NT2/D1 (cell line): ENCODE measurements at regions not wholly inside any gene's neighbourhood (a gene's known extent, or its start where the extent isn't known, plus 50 kb on each side); places are given as distances from the start of the nearest gene placed in this dataset.

Experiments
- DNase-seq: peaks from one replicate; pipeline ENCODE4 v3.0.0-alpha.2; 2011; ENCODE audit warnings: low read depth, low spot score
- H3K27me3 ChIP-seq: 2 replicates; pipeline ENCODE4 v1.6.0; 2011; ENCODE audit warnings: mild to moderate bottlenecking; ENCODE audit not compliant: insufficient read length, insufficient read depth
- H3K36me3 ChIP-seq: 2 replicates; pipeline ENCODE4 v1.6.1; 2011; ENCODE audit warnings: mild to moderate bottlenecking, low read length, mixed read lengths; ENCODE audit not compliant: insufficient read depth, insufficient read length
- H3K4me1 ChIP-seq: 2 replicates; pipeline ENCODE4 v1.5.1; 2011; ENCODE audit not compliant: insufficient read depth, insufficient read length
- H3K4me3 ChIP-seq: 2 replicates; pipeline ENCODE4 v1.5.1; 2011; ENCODE audit warnings: low read depth; ENCODE audit not compliant: insufficient read length
- H3K9ac ChIP-seq: 2 replicates; pipeline ENCODE4 v1.6.0; 2011; ENCODE audit warnings: low read depth; ENCODE audit not compliant: insufficient read length
- H3K9me3 ChIP-seq: 2 replicates; pipeline ENCODE4 v1.5.1; 2011; ENCODE audit warnings: mild to moderate bottlenecking, low read length; ENCODE audit not compliant: insufficient read depth
- SUZ12 ChIP-seq: IDR thresholded peaks from 2 replicates; pipeline ENCODE4 v1.6.1; 2011; ENCODE audit not compliant: insufficient read length, insufficient read depth; ENCODE audit errors: extremely low read depth
- YY1 ChIP-seq: IDR thresholded peaks from 2 replicates; pipeline ENCODE4 v1.6.1; 2011; ENCODE audit not compliant: insufficient read length, insufficient read depth
- ZNF274 ChIP-seq: IDR thresholded peaks from 2 replicates; pipeline ENCODE4 v1.6.1; 2011; ENCODE audit warnings: mild to moderate bottlenecking, low read depth, low read length

DNA sequence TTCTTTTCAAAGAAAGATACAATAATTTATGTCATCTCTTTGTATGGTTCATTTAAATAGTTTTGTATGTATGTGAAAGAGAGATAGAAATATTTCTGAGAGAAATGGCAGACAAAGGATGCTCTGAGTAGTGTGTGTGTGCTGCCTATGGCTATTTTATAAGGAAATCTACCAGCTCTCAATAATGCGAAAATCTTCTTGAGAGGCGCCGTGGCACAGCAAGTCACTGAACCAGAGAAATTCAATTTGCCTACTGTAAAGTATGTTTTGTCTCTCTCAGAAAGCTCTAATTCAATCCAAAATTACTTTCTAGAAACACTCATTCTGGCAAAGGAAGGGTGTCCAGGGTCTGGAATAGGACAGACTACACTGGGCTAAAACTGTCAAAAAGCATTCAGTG, 1981.1 kb downstream of the EFNA5 start:
- no peak for TF ChIP-seq ZNF274
- no peak for TF ChIP-seq YY1
- TF ChIP-seq SUZ12, result no peak
- no peaks in the 10 kb centered on the region for H3K9me3 ChIP-seq
- H3K9ac ChIP-seq, result no peak overlapping the region
- no peak for DNase-seq
- no peaks in the 10 kb centered on the region for H3K27me3 ChIP-seq
- H3K4me1 ChIP-seq, result no peaks in the 10 kb centered on the region
- no peak overlapping the region for H3K4me3 ChIP-seq
- H3K36me3 ChIP-seq, result no peaks in the 10 kb centered on the region

GRCh38 chr5:105688227-105688792, 1982.4 kb downstream of the EFNA5 start:
- Histone ChIP-seq H3K9ac (no peak overlapping the region), H3K4me3 (no peak overlapping the region), H3K27me3 (no peaks in the 10 kb centered on the region), H3K36me3 (no peaks in the 10 kb centered on the region), H3K4me1 (no peaks in the 10 kb centered on the region), H3K9me3 (no peaks in the 10 kb centered on the region)
- DNase-seq, result no peak
- TF ChIP-seq SUZ12, result no peak
- TF ChIP-seq YY1, result no peak
- TF ChIP-seq ZNF274, result no peak

DNA sequence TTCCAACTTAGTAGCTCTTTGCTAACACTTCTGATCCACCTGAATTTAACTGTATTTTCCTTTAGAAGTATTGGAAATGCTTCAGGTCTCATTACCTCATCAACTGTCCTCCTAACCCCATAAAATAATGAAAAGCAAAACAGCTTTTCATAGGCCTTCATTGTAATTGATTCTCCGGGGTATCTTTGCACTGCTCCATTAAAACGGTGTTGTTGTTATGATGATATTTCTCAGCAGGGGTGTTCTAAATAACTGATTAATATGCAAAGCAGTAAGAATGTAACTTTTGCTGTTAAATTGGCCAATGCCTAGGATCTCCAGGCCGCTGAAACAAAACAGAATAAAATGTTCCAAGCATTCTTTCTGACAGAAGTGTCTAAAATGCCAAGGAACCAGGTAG, 1983.2 kb downstream of the EFNA5 start:
- Histone ChIP-seq H3K9ac (no peak overlapping the region), H3K36me3 (no peaks in the 10 kb centered on the region), H3K4me3 (no peak overlapping the region), H3K9me3 (no peaks in the 10 kb centered on the region), H3K27me3 (no peaks in the 10 kb centered on the region), H3K4me1 (no peaks in the 10 kb centered on the region)
- DNase-seq, result no peak
- TF ChIP-seq SUZ12 (no peak), ZNF274 (no peak), YY1 (no peak)

DNA sequence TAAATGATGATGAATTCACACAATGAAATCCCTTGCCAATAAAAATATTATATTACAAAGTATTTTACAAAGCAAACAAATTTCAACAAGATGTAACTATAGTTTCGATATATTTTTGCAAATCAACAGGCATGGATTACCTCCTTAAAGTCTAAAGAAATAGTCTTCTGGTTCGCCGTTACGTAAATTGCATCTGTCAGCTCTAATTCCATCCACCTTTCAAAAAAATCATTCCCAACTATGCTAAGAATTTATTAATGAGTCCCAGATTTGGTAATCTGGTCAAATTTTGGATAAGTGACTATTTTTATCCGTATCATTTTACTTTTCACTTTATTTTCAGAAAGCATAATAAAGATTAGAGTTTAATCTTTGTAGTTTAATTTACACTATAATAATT, 1984.9 kb downstream of the EFNA5 start:
- H3K9me3 ChIP-seq, result no peaks in the 10 kb centered on the region
- no peaks in the 10 kb centered on the region for H3K36me3 ChIP-seq
- no peak for TF ChIP-seq YY1
- TF ChIP-seq ZNF274, result no peak
- TF ChIP-seq SUZ12, result no peak
- H3K4me3 ChIP-seq, result no peak overlapping the region
- H3K27me3 ChIP-seq, result no peaks in the 10 kb centered on the region
- no peak overlapping the region for H3K9ac ChIP-seq
- H3K4me1 ChIP-seq, result no peaks in the 10 kb centered on the region
- DNase-seq, result no peak

GRCh38 chr5:105684799-105685198, 1985.9 kb downstream of the EFNA5 start:
- Histone ChIP-seq H3K4me1 (no peaks in the 10 kb centered on the region), H3K9me3 (no peaks in the 10 kb centered on the region), H3K36me3 (no peaks in the 10 kb centered on the region), H3K27me3 (no peaks in the 10 kb centered on the region), H3K9ac (no peak overlapping the region), H3K4me3 (no peak overlapping the region)
- no peak for DNase-seq
- no peak for TF ChIP-seq YY1
- no peak for TF ChIP-seq ZNF274
- TF ChIP-seq SUZ12, result no peak

- no peak for TF ChIP-seq YY1
- no peak for TF ChIP-seq ZNF274
- no peak for TF ChIP-seq SUZ12
- H3K4me3 ChIP-seq, result no peak overlapping the region
- H3K4me1 ChIP-seq, result no peaks in the 10 kb centered on the region
- no peaks in the 10 kb centered on the region for H3K36me3 ChIP-seq
- H3K27me3 ChIP-seq, result no peaks in the 10 kb centered on the region
- no peak overlapping the region for H3K9ac ChIP-seq
- no peaks in the 10 kb centered on the region for H3K9me3 ChIP-seq
- no peak for DNase-seq
Measured at GRCh38 chr5:105680858-105681475, 1989.8 kb downstream of the EFNA5 start.

DNA sequence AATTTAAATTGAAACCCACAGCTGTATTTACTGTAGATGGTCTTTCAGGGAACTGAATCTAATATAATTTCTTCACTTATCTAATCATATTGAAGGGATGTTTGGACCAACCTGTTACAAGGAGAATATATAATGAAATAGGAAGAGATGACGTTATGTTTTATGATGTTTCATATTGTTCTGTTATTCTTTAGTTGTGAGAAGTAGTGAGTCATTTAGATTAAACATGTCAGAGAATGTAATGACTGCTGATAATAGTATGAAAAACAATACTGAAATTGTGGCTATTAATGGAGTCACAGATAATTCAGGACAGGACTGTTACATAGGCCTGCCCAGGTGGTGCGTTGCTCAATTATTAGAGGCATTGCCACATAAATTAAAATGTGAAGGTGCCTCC, 1993.4 kb downstream of the EFNA5 start:
- no peak overlapping the region for H3K4me3 ChIP-seq
- H3K4me1 ChIP-seq, result no peaks in the 10 kb centered on the region
- no peak for DNase-seq
- H3K27me3 ChIP-seq, result no peaks in the 10 kb centered on the region
- no peak for TF ChIP-seq YY1
- TF ChIP-seq ZNF274, result no peak
- TF ChIP-seq SUZ12, result no peak
- H3K9ac ChIP-seq, result no peak overlapping the region
- no peaks in the 10 kb centered on the region for H3K9me3 ChIP-seq
- no peaks in the 10 kb centered on the region for H3K36me3 ChIP-seq
